GM20000 (cell line): ENCODE measurements at regions not wholly inside any gene's neighbourhood (a gene's known extent, or its start where the extent isn't known, plus 50 kb on each side); places are given as distances from the start of the nearest gene placed in this dataset.

ENCODE experiments used
- DNase-seq: peaks from one replicate; pipeline ENCODE4 v3.0.0; 2012; ENCODE audit warnings: low spot score
- CTCF ChIP-seq: IDR thresholded peaks from 2 replicates; pipeline ENCODE4 v1.5.1; 2012; ENCODE audit warnings: mild to moderate bottlenecking, control low read depth; ENCODE audit errors: extremely low read depth, missing control alignments

GRCh38 chrX:34576864-34577263, 80.2 kb downstream of the TMEM47 start:
- TF ChIP-seq CTCF, result no peak
- no peak for DNase-seq

GRCh38 chrX:34565981-34566380, 91.1 kb downstream of the TMEM47 start:
- no peak for TF ChIP-seq CTCF
- DNase-seq, result no peak

- no peak for DNase-seq
- no peak for TF ChIP-seq CTCF
Measured at GRCh38 chrX:34563804-34564203, 93.3 kb downstream of the TMEM47 start.

GRCh38 chrX:34563061-34563460, 94.0 kb downstream of the TMEM47 start:
- no peak for TF ChIP-seq CTCF
- no peak for DNase-seq

GRCh38 chrX:34562006-34562405, 95.1 kb downstream of the TMEM47 start:
- no peak for TF ChIP-seq CTCF

GRCh38 chrX:34560180-34560579, 96.9 kb downstream of the TMEM47 start:
- TF ChIP-seq CTCF, result no peak
- no peak for DNase-seq

More at GRCh38 chrX:34562006-34562405, 95.1 kb downstream of the TMEM47 start:
- no peak for DNase-seq

GRCh38 chrX:34559325-34559724, 97.8 kb downstream of the TMEM47 start:
- peak; percentile 0 for DNase-seq
- no peak for TF ChIP-seq CTCF
